A673 (cell line): ENCODE measurements at regions not wholly inside any gene's neighbourhood (a gene's known extent, or its start where the extent isn't known, plus 50 kb on each side); places are given as distances from the start of the nearest gene placed in this dataset.

Experiments used
- CTCF ChIP-seq: fragments of 300-800, 200-600 bp; sonication (generic); conservative IDR thresholded peaks from 2 replicates; pipeline ENCODE4 v1.5.1; 2017; ENCODE audit warnings: low read depth, mild to moderate bottlenecking, antibody characterized with exemption, low read length, moderate library complexity, mixed read lengths
- EZH2 ChIP-seq: fragments of 200-600 bp; sonication (generic); IDR thresholded peaks from 2 replicates; pipeline ENCODE4 v1.6.1; 2017; ENCODE audit warnings: borderline replicate concordance, low read depth, mild to moderate bottlenecking, mixed read lengths, antibody characterized with exemption, low read length; ENCODE audit not compliant: poor library complexity, severe bottlenecking

DNA sequence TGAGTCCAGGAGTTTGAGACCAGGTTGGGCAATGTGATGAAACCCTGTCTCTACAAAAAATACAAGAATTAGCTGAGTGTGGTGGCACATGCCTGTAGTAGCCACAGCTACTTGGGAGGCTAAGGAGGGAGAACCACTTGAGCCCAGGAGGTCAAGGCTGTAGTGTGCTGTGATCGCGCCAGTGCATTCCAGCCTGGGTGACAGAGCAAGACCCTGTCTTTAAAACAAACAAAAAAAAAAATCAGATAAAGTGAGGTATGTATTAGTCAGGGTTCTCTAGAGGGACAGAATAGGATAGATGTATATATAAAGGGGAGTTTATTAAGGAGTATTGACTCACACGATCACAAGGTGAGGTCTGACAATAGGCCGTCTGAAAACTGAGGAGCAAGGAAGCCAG lies 101.5 kb upstream of the GPR26 start:
- TF ChIP-seq CTCF (no peak), EZH2 (no peak)
